ENCODE measurements at regions not wholly inside any gene's neighbourhood (a gene's known extent, or its start where the extent isn't known, plus 50 kb on each side); places are given as distances from the start of the nearest gene placed in this dataset.

GRCh38 chr3:14001136-14001535, 121.3 kb upstream of the WNT7A start:
- TF ChIP-seq CTCF (IDR thresholded peaks at IDR 0.05; ENCODE audit: poor library complexity) (no peak), EZH2 (IDR thresholded peaks at IDR 0.05; ENCODE audit: borderline replicate concordance) (no peak), EZH2phosphoT487 (IDR thresholded peaks at IDR 0.05; ENCODE audit: low read depth, severe bottlenecking, unreplicated experiment) (no peak)

Measured in hepatocyte (in vitro differentiated cells).